ENCODE measurements at regions not wholly inside any gene's neighbourhood (a gene's known extent, or its start where the extent isn't known, plus 50 kb on each side); places are given as distances from the start of the nearest gene placed in this dataset.

GRCh38 chr2:176984987-176985386 is 227.6 kb upstream of the HNRNPA3 start:
- ChIA-PET POLR2A (ENCODE audit: low non-redundant PET) (no interaction called here), CTCF (no interaction called here)
- BruUV-seq (replicated peaks): no TSS peak
- TF ChIP-seq CTCF (conservative IDR thresholded peaks at IDR 0.05; ENCODE audit: low read depth, low read length) (no peak), EZH2 (IDR thresholded peaks at IDR 0.05; ENCODE audit: borderline replicate concordance, low read depth, low read length, poor library complexity, severe bottlenecking) (no peak)
- DNase-seq (ENCODE audit: low spot score): no peak
- Histone ChIP-seq H3K36me3 (ENCODE audit: insufficient read depth, low read length, poor library complexity, severe bottlenecking) (no peaks in the 10 kb centered on the region), H3K27me3 (replicated peaks; ENCODE audit: insufficient read depth, low read depth, low read length, poor library complexity) (peaks cover 59% of the 10 kb centered on the region), H3K4me3 (ENCODE audit: low read depth, low read length, poor library complexity, severe bottlenecking) (no peak overlapping the region), H3K9me3 (ENCODE audit: low read depth, low read length, poor library complexity, severe bottlenecking) (no peaks in the 10 kb centered on the region), H3K27ac (ENCODE audit: low read depth, low read length, poor library complexity, severe bottlenecking) (no peak overlapping the region), H3K4me1 (ENCODE audit: insufficient read depth, low read length, poor library complexity, severe bottlenecking) (peaks cover 15% of the 10 kb centered on the region)
- intact Hi-C loops (cut with micrococcal nuclease; ENCODE audit: unreplicated experiment): no loop called here

DNA sequence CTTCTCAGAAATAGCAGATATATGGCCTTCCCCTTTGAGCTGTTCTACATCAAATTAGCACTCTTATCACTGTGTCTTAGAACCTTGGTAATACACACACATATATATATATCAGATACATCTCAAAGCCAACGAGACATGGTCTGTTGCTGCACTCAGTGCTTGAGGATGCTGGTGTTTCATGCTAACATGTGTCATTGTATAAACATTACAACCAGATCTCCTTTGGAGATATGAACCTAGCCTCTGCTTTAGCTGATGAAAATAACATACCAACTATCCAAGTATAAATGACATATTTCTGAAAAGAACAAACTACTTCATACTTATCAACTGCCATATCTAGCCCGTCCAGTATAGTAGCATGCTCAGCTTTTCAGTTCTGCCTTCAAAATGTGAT is 226.7 kb upstream of the HNRNPA3 start:
- intact Hi-C loops (cut with micrococcal nuclease; ENCODE audit: unreplicated experiment): no loop called here
- TF ChIP-seq EZH2 (IDR thresholded peaks at IDR 0.05; ENCODE audit: borderline replicate concordance, low read depth, low read length, poor library complexity, severe bottlenecking): no peak
- TF ChIP-seq CTCF (conservative IDR thresholded peaks at IDR 0.05; ENCODE audit: low read depth, low read length): no peak
- POLR2A ChIA-PET (ENCODE audit: low non-redundant PET): no interaction called here
- BruUV-seq (replicated peaks): no TSS peak
- no peak overlapping the region for H3K27ac ChIP-seq (ENCODE audit: low read depth, low read length, poor library complexity, severe bottlenecking)
- peaks cover 7% of the 10 kb centered on the region for H3K4me1 ChIP-seq (ENCODE audit: insufficient read depth, low read length, poor library complexity, severe bottlenecking)
- CTCF ChIA-PET: no interaction called here
- H3K9me3 ChIP-seq (ENCODE audit: low read depth, low read length, poor library complexity, severe bottlenecking): no peaks in the 10 kb centered on the region
- H3K27me3 ChIP-seq (replicated peaks; ENCODE audit: insufficient read depth, low read depth, low read length, poor library complexity): peaks cover 59% of the 10 kb centered on the region
- no peaks in the 10 kb centered on the region for H3K36me3 ChIP-seq (ENCODE audit: insufficient read depth, low read length, poor library complexity, severe bottlenecking)
- no peak for DNase-seq (ENCODE audit: low spot score)
- H3K4me3 ChIP-seq (ENCODE audit: low read depth, low read length, poor library complexity, severe bottlenecking): no peak overlapping the region

- ChIA-PET CTCF (no interaction called here), POLR2A (ENCODE audit: low non-redundant PET) (no interaction called here)
- intact Hi-C loops (cut with micrococcal nuclease; ENCODE audit: unreplicated experiment): no loop called here
- no TSS peak for BruUV-seq (replicated peaks)
- Histone ChIP-seq H3K27me3 (replicated peaks; ENCODE audit: insufficient read depth, low read depth, low read length, poor library complexity) (peaks cover 59% of the 10 kb centered on the region), H3K4me1 (ENCODE audit: insufficient read depth, low read length, poor library complexity, severe bottlenecking) (peaks cover under 1% of the 10 kb centered on the region), H3K9me3 (ENCODE audit: low read depth, low read length, poor library complexity, severe bottlenecking) (no peaks in the 10 kb centered on the region), H3K4me3 (ENCODE audit: low read depth, low read length, poor library complexity, severe bottlenecking) (no peak overlapping the region), H3K27ac (ENCODE audit: low read depth, low read length, poor library complexity, severe bottlenecking) (no peak overlapping the region), H3K36me3 (ENCODE audit: insufficient read depth, low read length, poor library complexity, severe bottlenecking) (no peaks in the 10 kb centered on the region)
- no peak for DNase-seq (ENCODE audit: low spot score)
- TF ChIP-seq CTCF (conservative IDR thresholded peaks at IDR 0.05; ENCODE audit: low read depth, low read length): no peak
These were observed 226.1 kb upstream of the HNRNPA3 start for GRCh38 chr2:176986487-176986886.
